HG02759 (cell line): ENCODE measurements at regions not wholly inside any gene's neighbourhood (a gene's known extent, or its start where the extent isn't known, plus 50 kb on each side); places are given as distances from the start of the nearest gene placed in this dataset.
"Not testable (repeated sequence)": the region's sequence is repeated elsewhere in the genome, so short reads cannot be mapped to it uniquely, and the experiment has no call there.

ENCODE experiments used
- ATAC-seq: cut with Tn5 transposase; IDR thresholded peaks from one replicate; pipeline ENCODE4 v1.9.1; 2021; ENCODE audit warnings: mild to moderate bottlenecking, moderate library complexity; ENCODE audit not compliant: unreplicated experiment

GRCh38 chr18:2144811-2145210 lies 426.5 kb downstream of the METTL4 start:
- ATAC-seq = no peak

GRCh38 chr18:2146092-2146491 lies 425.2 kb downstream of the METTL4 start:
- no peak for ATAC-seq

- ATAC-seq = no peak
Measured at GRCh38 chr18:2146754-2147153, 424.6 kb downstream of the METTL4 start.

DNA sequence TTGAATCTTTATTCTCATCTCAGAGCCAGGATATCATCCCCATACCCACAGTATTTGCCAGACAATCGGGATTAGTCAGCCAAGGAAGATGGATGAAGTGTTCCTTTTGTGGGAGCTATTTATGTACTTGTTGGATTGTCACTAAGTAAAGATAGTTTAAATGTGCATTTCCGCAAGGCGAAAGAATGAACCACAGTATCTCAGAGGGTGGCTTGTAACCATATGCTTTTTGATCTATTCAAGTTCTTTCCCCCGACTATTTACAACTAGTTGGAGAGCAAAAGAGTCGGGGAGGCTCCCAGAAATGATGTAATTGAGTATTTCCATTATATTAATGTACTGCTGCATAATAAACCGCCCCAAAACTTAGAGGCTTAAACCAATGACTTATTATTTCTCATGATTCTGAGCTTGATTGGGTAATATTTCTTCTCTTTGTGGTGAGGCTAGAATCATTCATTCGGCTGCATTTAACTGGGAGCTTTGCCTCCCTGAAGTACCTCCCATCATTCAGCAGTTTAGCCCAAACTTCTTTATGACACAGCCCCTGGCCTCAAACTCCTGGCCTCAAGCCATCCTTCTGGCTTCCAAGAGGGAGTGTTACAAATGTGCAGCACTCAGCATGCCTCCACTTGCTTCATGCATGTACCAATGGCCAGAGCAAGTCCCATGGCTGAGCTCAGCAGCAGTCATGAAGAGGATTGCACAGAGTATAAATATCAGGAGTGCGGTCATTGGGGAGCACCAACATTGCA lies 423.7 kb downstream of the METTL4 start:
- ATAC-seq = no peak

DNA sequence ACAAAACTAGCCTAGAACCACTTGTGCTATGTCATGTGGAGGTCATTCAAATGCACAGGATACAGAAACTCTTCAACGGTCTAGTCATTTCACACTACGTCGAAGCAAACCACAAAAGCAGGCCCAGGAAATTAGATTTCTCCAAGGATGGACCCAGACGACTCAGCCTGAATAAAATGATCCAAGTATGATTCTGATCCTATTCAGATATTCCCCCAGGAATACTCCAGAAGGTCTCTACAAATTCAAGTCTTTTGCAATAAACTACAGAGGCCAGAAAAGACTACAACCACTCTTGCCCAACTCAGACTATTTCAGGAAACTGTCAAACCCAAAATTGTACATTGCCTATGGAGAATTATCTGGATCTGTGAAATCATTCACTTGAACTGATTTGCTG lies 422.5 kb downstream of the METTL4 start:
- ATAC-seq = no peak

GRCh38 chr18:2150566-2150965 lies 420.7 kb downstream of the METTL4 start:
- ATAC-seq = no peak

DNA sequence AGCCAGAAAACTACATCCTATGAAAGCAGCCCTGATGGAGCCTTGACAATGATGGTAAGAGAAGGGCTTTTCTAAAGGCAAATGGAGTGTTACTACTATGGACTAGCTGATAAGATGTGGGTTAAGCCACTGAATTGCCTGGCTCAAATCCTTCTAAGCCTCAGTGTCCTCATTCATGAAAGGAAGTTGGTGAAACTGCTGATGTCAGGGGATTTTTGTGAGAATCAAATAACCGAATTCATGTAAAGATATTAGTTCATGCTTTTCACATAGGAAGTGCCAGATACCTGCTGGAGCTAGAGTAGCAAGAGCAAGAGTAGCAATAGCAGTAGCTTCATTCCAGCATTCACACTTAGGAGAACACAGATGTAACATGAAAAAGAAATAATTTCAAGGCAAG lies 417.0 kb downstream of the METTL4 start:
- ATAC-seq = no peak

GRCh38 chr18:2164644-2165550 lies 406.4 kb downstream of the METTL4 start:
- ATAC-seq = no peak

DNA sequence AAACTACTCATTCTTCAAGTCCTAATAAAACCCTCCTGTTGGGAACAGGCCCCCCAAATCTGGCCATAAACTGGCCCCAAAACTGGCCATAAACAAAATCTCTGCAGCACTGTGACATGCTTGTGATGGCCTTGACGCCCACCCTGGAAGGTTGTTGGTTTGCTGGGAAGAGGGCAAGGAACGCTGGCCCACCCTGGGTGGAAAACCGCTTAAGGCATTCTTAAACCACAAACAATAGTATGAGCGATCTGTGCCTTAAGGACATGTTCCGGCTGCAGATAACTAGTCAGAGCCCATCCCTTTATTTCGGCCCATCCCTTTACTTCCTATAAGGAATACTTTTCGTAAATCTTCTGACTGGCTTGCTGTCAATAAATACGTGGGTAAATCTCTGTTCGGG lies 404.4 kb downstream of the METTL4 start:
- not testable (repeated sequence) for ATAC-seq

DNA sequence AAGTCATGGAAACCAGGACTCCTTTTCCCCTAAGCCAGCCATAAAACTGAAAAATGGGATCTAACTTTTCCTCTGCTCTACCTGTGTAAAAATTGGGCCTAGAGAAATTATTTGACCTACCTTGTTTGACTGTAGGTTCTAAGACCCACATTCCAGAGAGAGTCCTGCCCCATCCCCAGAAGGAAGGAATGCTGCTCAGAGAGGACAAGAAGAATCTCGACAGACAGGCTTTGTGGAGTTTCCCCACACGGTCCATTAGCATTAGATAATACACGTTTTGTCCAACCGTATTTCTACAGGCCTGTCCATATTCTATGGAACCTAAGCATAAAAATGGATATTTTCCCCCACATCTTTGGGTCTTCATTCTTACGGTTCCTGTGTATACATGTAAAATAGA lies 403.3 kb downstream of the METTL4 start:
- no peak for ATAC-seq

DNA sequence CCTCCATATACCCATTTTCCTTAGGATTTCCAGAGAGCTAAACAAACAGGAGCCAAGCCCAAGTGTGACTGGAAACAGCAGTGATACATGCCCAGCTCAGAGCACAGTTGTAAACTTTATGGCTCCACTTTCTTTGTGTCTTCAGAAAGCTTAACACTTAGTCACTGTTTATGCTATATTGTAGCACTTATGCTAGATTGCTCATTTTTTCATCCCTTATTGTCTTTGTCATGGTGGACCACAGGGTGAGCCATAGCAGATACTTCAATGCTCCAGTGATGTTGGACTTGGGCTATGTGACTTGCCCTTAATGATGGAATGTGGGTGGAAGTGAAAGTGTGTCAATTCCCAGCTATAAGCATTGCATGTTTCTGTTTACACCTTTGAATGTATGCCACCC lies 401.6 kb downstream of the METTL4 start:
- no peak for ATAC-seq

DNA sequence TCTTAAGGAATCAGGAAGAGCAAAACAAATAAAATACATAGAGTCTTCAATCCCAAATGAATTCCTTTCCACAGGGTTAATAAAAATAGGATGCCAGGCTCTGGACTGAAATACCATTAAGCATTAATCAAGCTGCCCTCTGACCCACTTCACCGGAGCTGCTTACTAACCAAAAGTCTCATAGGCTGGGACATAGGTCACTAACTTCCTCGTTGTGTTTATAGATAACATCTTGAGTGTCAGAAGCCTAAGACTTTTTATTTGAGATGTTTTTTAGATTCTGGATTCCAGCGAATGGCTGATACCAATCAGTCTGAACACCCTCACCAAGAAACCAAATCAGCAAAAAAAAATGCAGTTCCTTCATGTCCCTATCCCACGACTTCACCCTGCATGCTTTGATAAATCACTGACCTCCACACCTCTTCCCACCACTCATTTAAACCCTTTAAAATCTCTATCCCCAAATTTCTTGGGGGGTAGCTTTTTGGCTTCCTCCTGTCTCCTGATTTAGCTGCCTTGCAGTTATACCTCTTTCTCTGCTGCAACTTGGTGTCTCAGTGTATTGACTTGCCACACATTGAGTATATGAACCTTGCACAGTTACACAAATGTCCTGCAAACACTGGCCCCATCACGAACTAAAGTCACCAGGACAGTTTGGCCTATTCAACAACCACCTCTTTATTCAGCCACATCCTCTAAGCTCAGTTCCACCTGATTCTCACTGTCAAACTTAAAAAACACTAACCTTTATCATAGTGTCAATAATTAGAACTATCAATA lies 399.3 kb downstream of the METTL4 start:
- ATAC-seq = no peak

- no peak for ATAC-seq
Measured at GRCh38 chr18:2172881-2173280, 398.4 kb downstream of the METTL4 start.

GRCh38 chr18:2173486-2173885 lies 397.8 kb downstream of the METTL4 start:
- ATAC-seq = no peak

DNA sequence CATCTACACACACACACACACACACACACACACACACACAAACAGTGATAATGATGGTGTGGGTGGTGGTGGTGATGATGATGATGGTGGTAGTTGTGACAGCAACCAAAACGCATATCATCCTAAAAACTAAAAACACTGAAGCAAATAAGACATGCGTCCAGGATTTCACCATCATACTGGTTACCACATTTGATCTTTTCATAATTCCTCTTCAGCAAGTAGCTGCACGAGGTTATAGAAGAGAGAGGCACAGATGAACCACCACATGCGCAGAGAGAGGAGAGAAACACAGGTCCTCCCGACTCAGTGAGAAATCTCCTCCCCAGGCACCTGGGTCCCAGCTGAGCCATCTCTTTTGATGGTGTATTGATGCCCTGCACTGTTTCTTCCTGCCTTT lies 393.3 kb downstream of the METTL4 start:
- ATAC-seq = no peak

GRCh38 chr18:2179498-2180183 lies 391.7 kb downstream of the METTL4 start:
- ATAC-seq = no peak

GRCh38 chr18:2180586-2180985 lies 390.7 kb downstream of the METTL4 start:
- no peak for ATAC-seq

GRCh38 chr18:2183432-2183831 lies 387.9 kb downstream of the METTL4 start:
- no peak for ATAC-seq

DNA sequence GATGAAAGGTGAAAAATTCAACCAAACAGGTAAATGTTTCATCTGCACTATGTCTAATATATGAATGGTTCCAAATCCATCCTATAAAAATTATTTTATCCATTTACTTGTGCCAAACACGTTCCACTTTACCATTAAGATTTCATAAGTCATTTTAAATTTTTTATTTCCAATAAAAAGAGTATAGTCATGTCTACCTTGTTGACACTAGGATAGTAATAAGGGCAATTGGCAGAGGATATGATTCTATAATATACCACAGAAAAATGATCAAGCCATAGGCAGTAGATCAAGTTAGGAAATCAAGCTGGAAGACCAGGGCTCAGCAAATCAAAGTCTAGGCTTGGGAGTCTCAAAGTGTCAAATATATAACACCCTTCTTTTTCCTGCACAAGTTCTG lies 384.3 kb downstream of the METTL4 start:
- ATAC-seq = no peak

DNA sequence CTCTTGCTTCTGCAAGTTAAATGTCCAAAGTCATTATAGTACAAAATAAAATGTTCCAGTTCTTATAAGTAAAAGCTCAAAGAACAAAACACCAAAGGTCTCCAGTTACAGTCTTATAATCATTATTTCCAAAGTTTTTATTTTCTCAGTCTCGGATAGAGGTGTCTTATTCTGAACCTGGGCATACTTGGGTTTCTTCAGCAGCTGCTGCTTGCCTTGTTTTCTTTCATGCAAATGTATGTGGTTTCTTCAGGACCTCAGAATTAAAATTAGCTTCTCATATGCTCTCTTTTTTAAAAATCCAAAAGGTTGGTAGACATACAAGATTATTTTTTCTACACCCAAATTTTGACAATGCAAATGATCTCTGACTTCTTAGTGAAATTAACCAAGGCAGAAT lies 383.0 kb downstream of the METTL4 start:
- no peak for ATAC-seq
